ENCODE measurements at regions not wholly inside any gene's neighbourhood (a gene's known extent, or its start where the extent isn't known, plus 50 kb on each side); places are given as distances from the start of the nearest gene placed in this dataset.

DNA sequence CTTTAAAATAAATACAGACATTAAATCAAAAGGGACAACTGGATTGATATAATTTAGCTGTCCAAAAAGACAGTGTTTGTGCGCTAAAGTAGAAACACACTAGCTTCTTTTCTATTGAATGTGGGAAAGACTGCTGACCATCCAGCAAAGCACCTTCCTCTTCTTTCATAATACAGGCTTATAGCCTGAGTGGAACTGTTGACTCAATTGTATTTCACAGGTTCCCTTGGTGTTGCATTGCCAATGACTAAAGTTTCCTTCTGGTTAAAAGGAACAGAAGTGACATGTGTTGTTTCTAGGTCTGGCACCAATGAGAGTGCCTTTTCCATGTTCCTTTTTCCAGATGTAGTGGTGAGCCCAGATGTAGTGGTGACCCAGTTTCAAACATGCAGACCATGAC, 412.3 kb downstream of the RNF144A start:
- Histone ChIP-seq H3K9me3 (ENCODE audit: control insufficient read depth, low read length) (no peaks in the 10 kb centered on the region), H3K36me3 (ENCODE audit: control insufficient read depth, insufficient read depth, low read length) (no peaks in the 10 kb centered on the region), H3K4me1 (no peaks in the 10 kb centered on the region), H3K4me3 (ENCODE audit: low read depth, low read length) (no peak overlapping the region), H3K79me2 (no peaks in the 10 kb centered on the region), H3K27me3 (ENCODE audit: control insufficient read depth, insufficient read depth, low read length) (no peaks in the 10 kb centered on the region), H3K27ac (no peak overlapping the region), H2AFZ (no peak overlapping the region), H3K4me2 (ENCODE audit: low read length) (no peak overlapping the region), H3K9ac (no peak overlapping the region)
- TF ChIP-seq, protein P1, sequence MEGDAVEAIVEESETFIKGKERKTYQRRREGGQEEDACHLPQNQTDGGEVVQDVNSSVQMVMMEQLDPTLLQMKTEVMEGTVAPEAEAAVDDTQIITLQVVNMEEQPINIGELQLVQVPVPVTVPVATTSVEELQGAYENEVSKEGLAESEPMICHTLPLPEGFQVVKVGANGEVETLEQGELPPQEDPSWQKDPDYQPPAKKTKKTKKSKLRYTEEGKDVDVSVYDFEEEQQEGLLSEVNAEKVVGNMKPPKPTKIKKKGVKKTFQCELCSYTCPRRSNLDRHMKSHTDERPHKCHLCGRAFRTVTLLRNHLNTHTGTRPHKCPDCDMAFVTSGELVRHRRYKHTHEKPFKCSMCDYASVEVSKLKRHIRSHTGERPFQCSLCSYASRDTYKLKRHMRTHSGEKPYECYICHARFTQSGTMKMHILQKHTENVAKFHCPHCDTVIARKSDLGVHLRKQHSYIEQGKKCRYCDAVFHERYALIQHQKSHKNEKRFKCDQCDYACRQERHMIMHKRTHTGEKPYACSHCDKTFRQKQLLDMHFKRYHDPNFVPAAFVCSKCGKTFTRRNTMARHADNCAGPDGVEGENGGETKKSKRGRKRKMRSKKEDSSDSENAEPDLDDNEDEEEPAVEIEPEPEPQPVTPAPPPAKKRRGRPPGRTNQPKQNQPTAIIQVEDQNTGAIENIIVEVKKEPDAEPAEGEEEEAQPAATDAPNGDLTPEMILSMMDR (IDR thresholded peaks at IDR 0.05): no peak

DNA sequence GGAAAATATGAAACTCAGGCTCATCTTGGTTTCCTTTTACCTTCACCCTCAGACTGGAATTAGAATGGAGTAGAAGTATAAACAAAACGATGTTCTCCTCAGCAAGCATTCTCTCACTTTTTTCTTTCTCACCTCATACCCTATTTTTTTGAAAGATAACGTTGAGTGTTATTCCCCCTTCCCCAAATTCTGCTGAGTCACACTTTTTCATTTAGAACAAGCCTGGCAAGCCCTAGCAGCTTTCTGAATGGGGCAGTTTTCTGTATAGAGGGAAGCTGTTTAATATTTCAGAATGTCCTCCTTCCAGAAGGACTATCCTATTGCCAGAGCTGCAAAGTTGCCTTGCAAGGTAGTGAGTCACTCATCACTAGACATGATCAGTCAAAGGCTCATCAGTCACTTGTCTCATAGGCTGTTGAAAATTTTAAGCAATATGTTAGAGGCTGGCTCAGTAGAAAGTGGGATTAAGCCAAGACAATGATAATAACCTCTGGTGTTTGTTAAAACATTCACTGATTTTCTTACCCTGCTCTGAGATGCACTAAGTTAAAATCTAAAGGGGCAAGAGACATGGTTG, 416.1 kb downstream of the RNF144A start:
- Histone ChIP-seq H3K27ac (no peak overlapping the region), H3K9me3 (ENCODE audit: control insufficient read depth, low read length) (no peaks in the 10 kb centered on the region), H3K36me3 (ENCODE audit: control insufficient read depth, insufficient read depth, low read length) (no peaks in the 10 kb centered on the region), H3K4me3 (ENCODE audit: low read depth, low read length) (no peak overlapping the region), H3K79me2 (no peaks in the 10 kb centered on the region), H3K9ac (no peak overlapping the region), H3K4me2 (ENCODE audit: low read length) (no peak overlapping the region), H2AFZ (no peak overlapping the region), H3K4me1 (no peaks in the 10 kb centered on the region), H3K27me3 (ENCODE audit: control insufficient read depth, insufficient read depth, low read length) (no peaks in the 10 kb centered on the region)
- TF ChIP-seq, protein P1 (IDR thresholded peaks at IDR 0.05): no peak

DNA sequence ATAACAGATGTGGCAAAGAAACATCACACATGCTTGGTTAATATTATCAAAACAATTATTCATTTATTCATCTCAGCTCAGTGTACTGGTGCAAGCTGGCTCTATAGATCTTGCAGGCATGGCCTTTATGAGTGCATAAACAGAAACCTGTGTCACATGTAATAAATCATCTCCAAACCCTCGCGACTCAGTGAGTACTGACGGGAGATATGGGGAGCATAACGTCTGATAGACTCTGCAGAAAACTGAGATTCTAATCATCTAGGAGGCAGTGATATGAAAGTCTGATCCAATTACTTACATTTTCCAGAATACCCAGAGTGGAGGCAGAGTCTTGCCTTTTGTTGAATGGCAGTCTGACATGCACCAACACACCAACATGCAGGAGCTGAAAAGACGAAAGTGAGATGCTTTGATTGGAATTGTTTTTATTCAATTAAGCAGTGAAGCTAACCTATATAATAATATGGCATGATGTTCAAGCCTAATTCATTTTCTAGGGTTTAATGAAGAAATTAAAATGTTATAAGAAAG, 416.8 kb downstream of the RNF144A start:
- H3K79me2 ChIP-seq: no peaks in the 10 kb centered on the region
- no peaks in the 10 kb centered on the region for H3K4me1 ChIP-seq
- H3K4me2 ChIP-seq (ENCODE audit: low read length): no peak overlapping the region
- H3K4me3 ChIP-seq (ENCODE audit: low read depth, low read length): no peak overlapping the region
- H3K36me3 ChIP-seq (ENCODE audit: control insufficient read depth, insufficient read depth, low read length): no peaks in the 10 kb centered on the region
- TF ChIP-seq, protein P1 (IDR thresholded peaks at IDR 0.05): no peak
- no peak overlapping the region for H2AFZ ChIP-seq
- no peaks in the 10 kb centered on the region for H3K9me3 ChIP-seq (ENCODE audit: control insufficient read depth, low read length)
- H3K27me3 ChIP-seq (ENCODE audit: control insufficient read depth, insufficient read depth, low read length): no peaks in the 10 kb centered on the region
- H3K27ac ChIP-seq: no peak overlapping the region
- H3K9ac ChIP-seq: no peak overlapping the region

DNA sequence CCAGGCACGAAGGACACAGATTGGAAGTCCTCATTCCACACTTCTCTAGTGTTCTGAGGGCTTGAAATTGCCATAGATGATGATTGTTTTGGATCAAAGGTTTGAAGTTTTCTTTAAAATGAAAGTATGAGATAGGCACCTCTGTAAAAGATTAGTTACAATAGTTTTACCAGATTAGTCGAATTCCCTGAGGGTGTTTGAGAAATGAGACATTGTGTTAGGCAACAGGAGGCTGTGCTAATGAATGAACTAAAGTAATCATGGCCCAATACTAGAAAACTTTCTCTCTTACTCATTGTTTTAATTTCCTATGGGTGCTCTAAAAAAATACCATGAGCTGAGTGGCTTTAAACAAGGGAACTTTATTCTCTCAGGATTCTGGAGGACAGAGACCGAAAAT, 421.7 kb downstream of the RNF144A start:
- TF ChIP-seq, protein P1 (IDR thresholded peaks at IDR 0.05): no peak
- Histone ChIP-seq H3K4me3 (ENCODE audit: low read depth, low read length) (no peak overlapping the region), H2AFZ (no peak overlapping the region), H3K36me3 (ENCODE audit: control insufficient read depth, insufficient read depth, low read length) (no peaks in the 10 kb centered on the region), H3K79me2 (no peaks in the 10 kb centered on the region), H3K9me3 (ENCODE audit: control insufficient read depth, low read length) (no peaks in the 10 kb centered on the region), H3K4me2 (ENCODE audit: low read length) (no peak overlapping the region), H3K27ac (no peak overlapping the region), H3K27me3 (ENCODE audit: control insufficient read depth, insufficient read depth, low read length) (no peaks in the 10 kb centered on the region), H3K4me1 (no peaks in the 10 kb centered on the region), H3K9ac (no peak overlapping the region)

DNA sequence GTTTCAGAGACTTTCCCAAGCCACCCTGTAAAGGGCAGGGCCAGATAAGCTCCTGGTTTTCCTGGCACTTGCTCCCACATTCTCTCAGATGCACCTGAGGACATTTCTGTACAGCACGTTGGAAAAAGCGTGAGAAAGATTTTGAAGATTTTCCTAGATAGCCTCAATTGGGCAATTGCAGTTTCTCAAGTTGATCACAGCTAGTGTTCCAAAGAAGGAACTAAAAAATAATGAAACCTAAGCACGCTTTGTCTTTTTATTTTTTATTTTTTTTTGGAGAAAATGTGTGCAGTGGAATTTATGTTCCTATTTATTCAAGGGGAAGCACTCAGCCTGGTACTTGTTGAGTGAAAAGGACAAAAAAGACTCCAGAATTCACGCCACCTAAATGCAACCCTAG, 429.1 kb downstream of the RNF144A start:
- Histone ChIP-seq H3K27ac (no peak overlapping the region), H3K36me3 (ENCODE audit: control insufficient read depth, insufficient read depth, low read length) (no peaks in the 10 kb centered on the region), H3K9ac (no peak overlapping the region), H2AFZ (no peak overlapping the region), H3K4me1 (no peaks in the 10 kb centered on the region), H3K79me2 (no peaks in the 10 kb centered on the region), H3K4me2 (ENCODE audit: low read length) (no peak overlapping the region), H3K4me3 (ENCODE audit: low read depth, low read length) (no peak overlapping the region), H3K9me3 (ENCODE audit: control insufficient read depth, low read length) (no peaks in the 10 kb centered on the region), H3K27me3 (ENCODE audit: control insufficient read depth, insufficient read depth, low read length) (no peaks in the 10 kb centered on the region)
- TF ChIP-seq, protein P1 (IDR thresholded peaks at IDR 0.05): no peak

Measured in parathyroid adenoma (tissue), 2 donors.